SH-SY5Y (cell line): ENCODE measurements at regions not wholly inside any gene's neighbourhood (a gene's known extent, or its start where the extent isn't known, plus 50 kb on each side); places are given as distances from the start of the nearest gene placed in this dataset.

Source experiments
- GATA2 ChIP-seq: IDR thresholded peaks from 2 replicates; pipeline ENCODE4 v1.6.1; 2011; ENCODE audit warnings: mild to moderate bottlenecking, low read depth, low read length
- GATA3 ChIP-seq: IDR thresholded peaks from 2 replicates; pipeline ENCODE4 v1.6.1; 2011; ENCODE audit warnings: low read depth, mild to moderate bottlenecking, low read length, moderate library complexity

DNA sequence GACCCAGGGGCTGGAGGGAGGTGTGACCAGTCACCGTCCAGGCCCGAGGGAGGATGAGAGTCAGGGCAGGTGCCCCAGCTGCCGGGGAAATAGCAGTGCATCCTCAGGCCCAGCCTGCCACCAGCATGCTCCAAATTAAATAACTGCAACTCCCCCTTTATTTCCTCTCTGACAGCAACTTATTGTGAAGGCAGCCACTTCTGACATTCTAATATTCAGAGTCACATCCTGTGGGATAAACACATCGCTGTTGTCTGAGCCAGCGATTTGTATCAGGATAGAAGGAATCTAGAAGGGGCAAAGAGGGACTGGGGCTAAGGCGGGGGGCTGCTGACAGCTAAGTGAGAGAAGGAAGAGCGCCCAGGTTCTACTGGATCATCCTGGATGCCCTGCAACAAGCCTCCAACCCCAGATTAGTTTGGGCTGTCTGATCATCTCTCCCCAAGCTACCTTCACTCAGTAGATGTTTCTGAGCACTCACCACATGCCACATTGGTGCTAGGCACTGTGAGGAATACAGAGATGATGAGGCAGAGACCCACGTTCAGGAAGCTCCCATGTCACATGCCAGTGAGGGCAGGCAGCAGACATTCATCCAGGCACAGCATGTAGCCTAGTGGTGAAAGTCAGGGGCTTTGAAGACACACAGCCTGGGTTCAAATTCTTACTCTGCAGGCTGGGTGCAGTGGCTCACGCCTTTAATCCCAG lies 214.1 kb downstream of the BUD13 start:
- TF ChIP-seq GATA2 (no peak), GATA3 (no peak)
